ENCODE measurements at regions not wholly inside any gene's neighbourhood (a gene's known extent, or its start where the extent isn't known, plus 50 kb on each side); places are given as distances from the start of the nearest gene placed in this dataset.

- H3K27me3 ChIP-seq (replicated peaks in 1 of 4; ENCODE audit: control insufficient read depth in 3 of 4, extremely low read depth in 1 of 4, insufficient read depth in 3 of 4, low read length in 3 of 4), result no peaks in the 10 kb centered on the region
- H3K18ac ChIP-seq (ENCODE audit: extremely low read depth, low read length), result no peak overlapping the region
- H3K79me1 ChIP-seq (ENCODE audit: low read depth, low read length), result no peaks in the 10 kb centered on the region
- no peak overlapping the region for H3K14ac ChIP-seq (ENCODE audit: insufficient read length)
- no peak overlapping the region for H3K27ac ChIP-seq (ENCODE audit: low read depth, low read length)
- H2BK120ac ChIP-seq (replicated peaks; ENCODE audit: low read depth, low read length), result no peak overlapping the region
- no peaks in the 10 kb centered on the region for H3K4me1 ChIP-seq (replicated peaks in 1 of 4; ENCODE audit: control insufficient read depth in 3 of 4, insufficient read depth in 4 of 4, low read length in 3 of 4)
- no peak overlapping the region for H2AFZ ChIP-seq (ENCODE audit: low read length)
- H3K79me2 ChIP-seq (ENCODE audit: control insufficient read depth in 1 of 2, insufficient read depth in 2 of 2, low read length in 2 of 2), result no peaks in the 10 kb centered on the region
- no peak overlapping the region for H3K4me2 ChIP-seq (ENCODE audit: insufficient read depth in 1 of 2, low read depth in 2 of 2, low read length in 2 of 2)
- FAIRE-seq (no peak), DNase-seq (ENCODE audit: low read depth in 1 of 2, low spot score in 2 of 2) (no peak)
- no peak overlapping the region for H4K5ac ChIP-seq (ENCODE audit: insufficient read length, low read depth, low read length)
- H3K23ac ChIP-seq (ENCODE audit: insufficient read length), result no peak overlapping the region
- no peak overlapping the region for H2BK20ac ChIP-seq (ENCODE audit: low read length)
- no peaks in the 10 kb centered on the region for H3K23me2 ChIP-seq (ENCODE audit: low read depth, low read length)
- H2BK5ac ChIP-seq (ENCODE audit: low read depth, low read length), result no peak overlapping the region
- H2AK5ac ChIP-seq (ENCODE audit: low read depth, low read length), result no peak overlapping the region
- ChIA-PET POLR2A (ENCODE audit: partially characterized antibody) (no interaction called here), CTCF (ENCODE audit: partially characterized antibody) (interaction anchor here (1.0 kb wide), 2 partner anchors 20 to 499 kb away, joined by 3 read pairs; no protein-coding TSS in a partner anchor)
- H3K56ac ChIP-seq (replicated peaks; ENCODE audit: insufficient read length, low read depth, low read length), result no peak overlapping the region
- H4K8ac ChIP-seq (ENCODE audit: extremely low read depth, insufficient read depth, low read length), result no peak overlapping the region
- H3K4me3 ChIP-seq (ENCODE audit: extremely low read depth in 1 of 4, insufficient read depth in 2 of 4, low read depth in 3 of 4, low read length in 4 of 4), result no peak overlapping the region
- no peak overlapping the region for H4K91ac ChIP-seq (replicated peaks; ENCODE audit: insufficient read length, low read length)
- H2BK12ac ChIP-seq (ENCODE audit: low read depth, low read length), result no peak overlapping the region
- no peak for TF ChIP-seq BACH1 (IDR thresholded peaks at IDR 0.05; ENCODE audit: low read length)
- WGBS, 2 experiments (ENCODE audit: extremely low coverage in 1 of 2, insufficient coverage in 1 of 2, insufficient read length in 1 of 2, insufficient replicate concordance in 2 of 2, low coverage in 1 of 2, low lambda C conversion rate in 2 of 2, missing lambda C conversion rate in 1 of 2), result 81% methylated on average over 2 of the region's 2 CpGs; no CpG with 5 or more reads in 1 of the 2 experiments
- H3K9ac ChIP-seq (replicated peaks in 1 of 4; ENCODE audit: extremely low read depth in 1 of 4, low read depth in 3 of 4, low read length in 3 of 4), result no peak overlapping the region
- no peak overlapping the region for H3K4ac ChIP-seq (replicated peaks; ENCODE audit: insufficient read length, low read depth, low read length)
- H2BK15ac ChIP-seq (ENCODE audit: low read length), result no peak overlapping the region
- H4K20me1 ChIP-seq (replicated peaks in 1 of 2; ENCODE audit: control insufficient read depth in 1 of 2, insufficient read depth in 2 of 2, low read length in 2 of 2), result no peaks in the 10 kb centered on the region
- H3K36me3 ChIP-seq (ENCODE audit: control insufficient read depth in 2 of 4, insufficient read depth in 4 of 4, low read length in 3 of 4), result no peaks in the 10 kb centered on the region
- H3K9me3 ChIP-seq (ENCODE audit: insufficient read depth in 2 of 2, low read depth in 1 of 2, low read length in 1 of 2), result no peaks in the 10 kb centered on the region
These were observed 229.4 kb upstream of the SUCLG2 start for GRCh38 chr3:67883766-67884165.
